ENCODE measurements at regions not wholly inside any gene's neighbourhood (a gene's known extent, or its start where the extent isn't known, plus 50 kb on each side); places are given as distances from the start of the nearest gene placed in this dataset.

GRCh38 chr2:223510713-223511112, 91.4 kb downstream of the SCG2 start:
- Histone ChIP-seq H3K36me3 (ENCODE audit: insufficient read depth, low read length) (no peaks in the 10 kb centered on the region), H3K4me3 (ENCODE audit: insufficient read depth, low read length) (no peak overlapping the region), H3K4me1 (ENCODE audit: insufficient read depth, low read length) (no peaks in the 10 kb centered on the region), H2AFZ (ENCODE audit: low read length) (no peak overlapping the region), H3K4me2 (ENCODE audit: insufficient read depth, low read length) (no peak overlapping the region), H3K27me3 (ENCODE audit: insufficient read depth, low read length) (peaks cover 3% of the 10 kb centered on the region), H4K20me1 (ENCODE audit: insufficient read depth, low read length) (no peaks in the 10 kb centered on the region), H3K27ac (ENCODE audit: low read depth, low read length) (no peak overlapping the region), H3K79me2 (ENCODE audit: insufficient read depth, low read length) (no peaks in the 10 kb centered on the region), H3K9me3 (ENCODE audit: low read depth, low read length) (no peaks in the 10 kb centered on the region)
- DNase-seq (ENCODE audit: insufficient read length, low spot score, missing footprints) = no peak
- TF ChIP-seq, protein P1, sequence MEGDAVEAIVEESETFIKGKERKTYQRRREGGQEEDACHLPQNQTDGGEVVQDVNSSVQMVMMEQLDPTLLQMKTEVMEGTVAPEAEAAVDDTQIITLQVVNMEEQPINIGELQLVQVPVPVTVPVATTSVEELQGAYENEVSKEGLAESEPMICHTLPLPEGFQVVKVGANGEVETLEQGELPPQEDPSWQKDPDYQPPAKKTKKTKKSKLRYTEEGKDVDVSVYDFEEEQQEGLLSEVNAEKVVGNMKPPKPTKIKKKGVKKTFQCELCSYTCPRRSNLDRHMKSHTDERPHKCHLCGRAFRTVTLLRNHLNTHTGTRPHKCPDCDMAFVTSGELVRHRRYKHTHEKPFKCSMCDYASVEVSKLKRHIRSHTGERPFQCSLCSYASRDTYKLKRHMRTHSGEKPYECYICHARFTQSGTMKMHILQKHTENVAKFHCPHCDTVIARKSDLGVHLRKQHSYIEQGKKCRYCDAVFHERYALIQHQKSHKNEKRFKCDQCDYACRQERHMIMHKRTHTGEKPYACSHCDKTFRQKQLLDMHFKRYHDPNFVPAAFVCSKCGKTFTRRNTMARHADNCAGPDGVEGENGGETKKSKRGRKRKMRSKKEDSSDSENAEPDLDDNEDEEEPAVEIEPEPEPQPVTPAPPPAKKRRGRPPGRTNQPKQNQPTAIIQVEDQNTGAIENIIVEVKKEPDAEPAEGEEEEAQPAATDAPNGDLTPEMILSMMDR (IDR thresholded peaks at IDR 0.05; ENCODE audit: extremely low read depth, low read depth, low read length) = no peak

DNA sequence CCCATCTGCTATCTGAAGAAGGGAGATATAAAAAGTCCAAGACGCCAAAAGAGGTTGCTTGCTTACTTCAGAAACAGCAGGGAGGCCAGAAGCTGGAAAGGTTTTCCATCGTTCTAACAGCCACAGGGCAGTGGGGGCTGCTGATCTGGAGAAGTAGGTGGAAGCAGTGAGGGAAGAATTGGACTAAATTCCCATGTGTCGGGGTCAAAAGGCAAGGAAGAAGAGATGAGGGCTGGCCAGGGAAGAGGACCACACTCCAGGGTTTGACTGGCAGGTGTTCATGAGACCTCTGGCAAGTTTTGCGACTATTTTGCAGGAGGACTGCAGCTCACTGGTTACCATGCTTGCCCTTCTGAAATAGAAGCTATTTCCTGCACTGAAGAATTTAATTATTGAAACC, 91.0 kb downstream of the SCG2 start:
- Histone ChIP-seq H3K79me2 (ENCODE audit: insufficient read depth, low read length) (no peaks in the 10 kb centered on the region), H3K36me3 (ENCODE audit: insufficient read depth, low read length) (no peaks in the 10 kb centered on the region), H3K4me2 (ENCODE audit: insufficient read depth, low read length) (no peak overlapping the region), H3K4me1 (ENCODE audit: insufficient read depth, low read length) (no peaks in the 10 kb centered on the region), H3K27ac (ENCODE audit: low read depth, low read length) (no peak overlapping the region), H3K9me3 (ENCODE audit: low read depth, low read length) (no peaks in the 10 kb centered on the region), H2AFZ (ENCODE audit: low read length) (no peak overlapping the region), H3K27me3 (ENCODE audit: insufficient read depth, low read length) (peaks cover 3% of the 10 kb centered on the region), H4K20me1 (ENCODE audit: insufficient read depth, low read length) (no peaks in the 10 kb centered on the region), H3K4me3 (ENCODE audit: insufficient read depth, low read length) (no peak overlapping the region)
- no peak for DNase-seq (ENCODE audit: insufficient read length, low spot score, missing footprints)
- TF ChIP-seq, protein P1 (IDR thresholded peaks at IDR 0.05; ENCODE audit: extremely low read depth, low read depth, low read length) = no peak

DNA sequence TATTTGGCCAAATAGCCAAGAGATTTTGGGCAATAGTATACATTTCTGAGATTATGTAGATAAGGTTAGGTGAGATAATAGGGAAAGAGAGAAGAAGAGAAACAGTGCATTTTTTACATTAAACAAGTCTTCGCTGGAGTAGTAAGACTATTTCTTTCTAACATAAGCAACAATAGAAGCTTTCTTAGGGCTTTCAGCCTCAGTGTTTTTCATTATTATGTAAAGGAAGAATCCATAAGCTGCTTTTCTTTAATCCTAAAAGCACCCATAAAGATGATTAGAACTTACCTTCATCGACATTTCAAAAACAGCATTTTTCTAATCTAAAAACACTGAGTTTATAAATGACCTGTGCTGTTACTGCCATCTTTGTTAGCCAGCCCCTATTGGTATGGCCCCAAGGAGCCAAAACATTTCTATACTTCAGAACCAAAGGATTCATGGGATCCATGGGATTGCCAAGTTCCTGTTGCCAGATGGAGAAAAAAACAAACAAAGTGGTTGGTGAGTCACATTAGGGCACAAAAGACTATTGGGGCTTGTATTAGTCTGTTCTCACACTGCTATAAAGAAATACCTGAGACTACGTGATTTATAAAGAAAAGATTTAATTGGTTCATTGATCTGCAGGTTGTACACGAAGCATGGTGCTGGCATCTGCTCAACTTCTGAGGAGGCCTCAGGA, 88.2 kb downstream of the SCG2 start:
- Histone ChIP-seq H3K27ac (ENCODE audit: low read depth, low read length) (no peak overlapping the region), H3K79me2 (ENCODE audit: insufficient read depth, low read length) (no peaks in the 10 kb centered on the region), H3K27me3 (ENCODE audit: insufficient read depth, low read length) (peaks cover 3% of the 10 kb centered on the region), H3K4me2 (ENCODE audit: insufficient read depth, low read length) (no peak overlapping the region), H3K36me3 (ENCODE audit: insufficient read depth, low read length) (no peaks in the 10 kb centered on the region), H4K20me1 (ENCODE audit: insufficient read depth, low read length) (no peaks in the 10 kb centered on the region), H3K4me1 (ENCODE audit: insufficient read depth, low read length) (no peaks in the 10 kb centered on the region), H3K9me3 (ENCODE audit: low read depth, low read length) (no peaks in the 10 kb centered on the region), H2AFZ (ENCODE audit: low read length) (no peak overlapping the region), H3K4me3 (ENCODE audit: insufficient read depth, low read length) (no peak overlapping the region)
- DNase-seq (ENCODE audit: insufficient read length, low spot score, missing footprints) = no peak
- TF ChIP-seq, protein P1 (IDR thresholded peaks at IDR 0.05; ENCODE audit: extremely low read depth, low read depth, low read length) = no peak

- TF ChIP-seq, protein P1 (IDR thresholded peaks at IDR 0.05; ENCODE audit: extremely low read depth, low read depth, low read length) = no peak
- Histone ChIP-seq H3K36me3 (ENCODE audit: insufficient read depth, low read length) (no peaks in the 10 kb centered on the region), H3K27ac (ENCODE audit: low read depth, low read length) (no peak overlapping the region), H3K4me2 (ENCODE audit: insufficient read depth, low read length) (no peak overlapping the region), H2AFZ (ENCODE audit: low read length) (no peak overlapping the region), H3K4me3 (ENCODE audit: insufficient read depth, low read length) (no peak overlapping the region), H3K79me2 (ENCODE audit: insufficient read depth, low read length) (no peaks in the 10 kb centered on the region), H4K20me1 (ENCODE audit: insufficient read depth, low read length) (no peaks in the 10 kb centered on the region), H3K27me3 (ENCODE audit: insufficient read depth, low read length) (no peaks in the 10 kb centered on the region), H3K4me1 (ENCODE audit: insufficient read depth, low read length) (no peaks in the 10 kb centered on the region), H3K9me3 (ENCODE audit: low read depth, low read length) (no peaks in the 10 kb centered on the region)
- no peak for DNase-seq (ENCODE audit: insufficient read length, low spot score, missing footprints)
Observed at GRCh38 chr2:223519471-223519870, 82.7 kb downstream of the SCG2 start.
